Neuronal stem cell (in vitro differentiated cells): ENCODE measurements at regions not wholly inside any gene's neighbourhood (a gene's known extent, or its start where the extent isn't known, plus 50 kb on each side); places are given as distances from the start of the nearest gene placed in this dataset.

Source experiments
- DNase-seq: peaks from one replicate; pipeline ENCODE4 v3.0.0-alpha.2; 2013; ENCODE audit warnings: low spot score
- H2AFZ ChIP-seq: one replicate; pipeline ENCODE4 v1.6.1; 2013; ENCODE audit warnings: mild to moderate bottlenecking, low read length, inconsistent platforms
- H2AK5ac ChIP-seq: 2 replicates; pipeline ENCODE4 v1.6.1; 2013; ENCODE audit warnings: low read depth, mild to moderate bottlenecking, inconsistent platforms, low read length, moderate library complexity, mixed read lengths
- H2BK120ac ChIP-seq: 2 replicates; pipeline ENCODE4 v1.6.1; 2013; ENCODE audit warnings: low read depth, mild to moderate bottlenecking, inconsistent platforms, low read length, moderate library complexity, mixed read lengths
- H2BK12ac ChIP-seq: one replicate; pipeline ENCODE4 v1.6.1; 2013; ENCODE audit warnings: low read length, inconsistent platforms
- H2BK15ac ChIP-seq: 2 replicates; pipeline ENCODE4 v1.6.1; 2013; ENCODE audit warnings: mild to moderate bottlenecking, low read length, inconsistent platforms, mixed read lengths
- H2BK5ac ChIP-seq: one replicate; pipeline ENCODE4 v1.6.1; 2013; ENCODE audit warnings: inconsistent platforms, mild to moderate bottlenecking, low read length, moderate library complexity
- H3K14ac ChIP-seq: one replicate; pipeline ENCODE4 v1.6.1; 2013; ENCODE audit warnings: low read length, inconsistent platforms
- H3K18ac ChIP-seq: 2 replicates; pipeline ENCODE4 v1.6.1; 2013; ENCODE audit warnings: low read length, inconsistent platforms
- H3K23ac ChIP-seq: 2 replicates; pipeline ENCODE4 v1.6.1; 2013; ENCODE audit warnings: low read depth, mild to moderate bottlenecking, mixed read lengths, low read length, inconsistent platforms; ENCODE audit not compliant: poor library complexity
- H3K27ac ChIP-seq: replicated peaks from 3 replicates; pipeline ENCODE4 v1.5.1; 2013; ENCODE audit warnings: low read length, inconsistent platforms
- H3K27me3 ChIP-seq, 3 experiments: 2 replicates each; pipeline ENCODE4 v1.6.1; 2013; ENCODE audit warnings: low read length in 3 of 3, mild to moderate bottlenecking in 2 of 3, inconsistent platforms in 1 of 3, low read depth in 1 of 3, mixed read lengths in 1 of 3, moderate library complexity in 1 of 3; ENCODE audit not compliant: control insufficient read depth in 3 of 3, insufficient read depth in 3 of 3
- H3K36me3 ChIP-seq, 2 donors: replicated peaks in 1 of 2; 2 replicates each; pipeline ENCODE4 v1.6.1; 2013; ENCODE audit warnings: low read length in 2 of 2; ENCODE audit not compliant: control insufficient read depth in 2 of 2, insufficient read depth in 2 of 2
- H3K4ac ChIP-seq: 2 replicates; pipeline ENCODE4 v1.6.1; 2013; ENCODE audit warnings: inconsistent platforms, mild to moderate bottlenecking, low read length, moderate library complexity
- H3K4me1 ChIP-seq, 2 donors: 1 replicate in 1 of 2; 2 replicates in 1 of 2; pipeline ENCODE4 v1.6.1; 2013; ENCODE audit warnings: low read length in 2 of 2, low read depth in 1 of 2; ENCODE audit not compliant: control insufficient read depth in 2 of 2, insufficient read depth in 1 of 2
- H3K4me2 ChIP-seq: one replicate; pipeline ENCODE4 v1.6.1; 2013; ENCODE audit warnings: mild to moderate bottlenecking, low read length, inconsistent platforms; ENCODE audit not compliant: insufficient read depth, poor library complexity, severe bottlenecking
- H3K4me3 ChIP-seq, 2 donors: 2 replicates each; pipeline ENCODE4 v1.5.1; 2013; ENCODE audit warnings: low read length in 2 of 2, mild to moderate bottlenecking in 2 of 2, inconsistent platforms in 1 of 2, moderate library complexity in 1 of 2
- H3K79me1 ChIP-seq: one replicate; pipeline ENCODE4 v1.6.1; 2013; ENCODE audit warnings: low read depth, mild to moderate bottlenecking, inconsistent platforms, low read length, moderate library complexity
- H3K9ac ChIP-seq: one replicate; pipeline ENCODE4 v1.6.1; 2013; ENCODE audit warnings: mild to moderate bottlenecking, low read depth, low read length, inconsistent platforms; ENCODE audit not compliant: poor library complexity
- H3K9me3 ChIP-seq, 2 donors: replicated peaks in 1 of 2; 2 replicates each; pipeline versions ENCODE3 to v1.6.1; 2013; ENCODE audit warnings: low read length in 2 of 2, mild to moderate bottlenecking in 2 of 2, inconsistent platforms in 1 of 2, low read depth in 1 of 2, mixed read lengths in 1 of 2, moderate library complexity in 1 of 2; ENCODE audit not compliant: control insufficient read depth in 2 of 2, insufficient read depth in 1 of 2
- H4K8ac ChIP-seq: one replicate; pipeline ENCODE4 v1.6.1; 2013; ENCODE audit warnings: low read depth, mild to moderate bottlenecking, inconsistent platforms, low read length, moderate library complexity
- H4K91ac ChIP-seq: one replicate; pipeline ENCODE4 v1.6.1; 2013; ENCODE audit warnings: low read length, low read depth, mild to moderate bottlenecking, inconsistent platforms; ENCODE audit not compliant: poor library complexity
- WGBS, 2 donors: extraction: QIAGEN DNeasy Blood & Tissue Kit; methylation state at CpG; one replicate each; pipeline ENCODE4 v1.1.7; 2013; ENCODE audit warnings: missing lambda C conversion rate in 2 of 2, mixed read lengths in 1 of 2; ENCODE audit not compliant: insufficient read length in 2 of 2, insufficient replicate concordance in 1 of 2; ENCODE audit errors: extremely low coverage in 2 of 2; 5-methylcytosine and 5-hydroxymethylcytosine counted together

GRCh38 chr6:121592261-121592935 is 157.0 kb downstream of the GJA1 start:
- no peak overlapping the region for H3K4me2 ChIP-seq
- H4K91ac ChIP-seq: no peak overlapping the region
- H2AK5ac ChIP-seq: no peak overlapping the region

GRCh38 chr6:121593011-121593641 is 157.7 kb downstream of the GJA1 start:
- no peak overlapping the region for H4K91ac ChIP-seq
- H2BK12ac ChIP-seq: no peak overlapping the region
- no peak overlapping the region for H2BK15ac ChIP-seq
- no peak overlapping the region for H2BK5ac ChIP-seq
- H3K36me3 ChIP-seq: no peaks in the 10 kb centered on the region
- no peaks in the 10 kb centered on the region for H3K79me1 ChIP-seq
- no peaks in the 10 kb centered on the region for H3K27me3 ChIP-seq
- no peak overlapping the region for H3K4ac ChIP-seq
- no peak overlapping the region for H3K4me3 ChIP-seq
- no peak overlapping the region for H3K23ac ChIP-seq
- H3K9me3 ChIP-seq: peaks cover 0 to 1% of the 10 kb centered on the region in 2 donors
- no peak overlapping the region for H2BK120ac ChIP-seq
- H3K18ac ChIP-seq: no peak overlapping the region
- DNase-seq: no peak
- no peak overlapping the region for H3K27ac ChIP-seq
- peaks cover 0 to 2% of the 10 kb centered on the region in 2 donors for H3K4me1 ChIP-seq
- H2AFZ ChIP-seq: no peak overlapping the region
- WGBS, 2 donors: no CpG with 5 or more reads among the region's 3 CpGs
- no peak overlapping the region for H3K14ac ChIP-seq
- no peak overlapping the region for H3K9ac ChIP-seq
- no peak overlapping the region for H2AK5ac ChIP-seq
- H4K8ac ChIP-seq: no peak overlapping the region
- H3K4me2 ChIP-seq: no peak overlapping the region

More at GRCh38 chr6:121592261-121592935, 157.0 kb downstream of the GJA1 start:
- no peak overlapping the region for H3K27ac ChIP-seq
- no peak overlapping the region for H3K18ac ChIP-seq
- no peak overlapping the region for H3K4ac ChIP-seq
- no peak overlapping the region for H3K4me3 ChIP-seq
- no peak overlapping the region for H2BK120ac ChIP-seq
- H2BK12ac ChIP-seq: no peak overlapping the region
- H3K9me3 ChIP-seq: peaks cover 0 to 1% of the 10 kb centered on the region in 2 donors
- H2BK5ac ChIP-seq: no peak overlapping the region
- WGBS, 2 donors: no CpG with 5 or more reads among the region's 7 CpGs
- no peaks in the 10 kb centered on the region for H3K27me3 ChIP-seq
- no peaks in the 10 kb centered on the region for H3K79me1 ChIP-seq
- no peak overlapping the region for H4K8ac ChIP-seq
- no peak overlapping the region for H3K14ac ChIP-seq
- no peak overlapping the region for H3K9ac ChIP-seq
- no peak overlapping the region for H2BK15ac ChIP-seq
- no peak for DNase-seq
- H3K23ac ChIP-seq: no peak overlapping the region
- H3K36me3 ChIP-seq: no peaks in the 10 kb centered on the region
- H2AFZ ChIP-seq: no peak overlapping the region
- H3K4me1 ChIP-seq: peaks cover 0 to 2% of the 10 kb centered on the region in 2 donors

GRCh38 chr6:121594053-121594452 is 158.6 kb downstream of the GJA1 start:
- peaks cover 0 to 2% of the 10 kb centered on the region in 2 donors for H3K4me1 ChIP-seq
- H3K23ac ChIP-seq: no peak overlapping the region
- no peak overlapping the region for H3K27ac ChIP-seq
- no peak overlapping the region for H4K8ac ChIP-seq
- WGBS, 2 donors: no CpG with 5 or more reads among the region's 3 CpGs
- no peaks in the 10 kb centered on the region for H3K27me3 ChIP-seq
- no peak overlapping the region for H2BK5ac ChIP-seq
- H3K4me3 ChIP-seq: no peak overlapping the region
- no peak overlapping the region for H2AFZ ChIP-seq
- no peak overlapping the region for H2AK5ac ChIP-seq
- no peaks in the 10 kb centered on the region for H3K79me1 ChIP-seq
- no peak overlapping the region for H3K18ac ChIP-seq
- DNase-seq: no peak
- H3K4ac ChIP-seq: no peak overlapping the region
- no peaks in the 10 kb centered on the region for H3K36me3 ChIP-seq
- H3K4me2 ChIP-seq: no peak overlapping the region
- H2BK15ac ChIP-seq: no peak overlapping the region
- peaks cover 0 to 1% of the 10 kb centered on the region in 2 donors for H3K9me3 ChIP-seq
- H2BK12ac ChIP-seq: no peak overlapping the region
- H3K9ac ChIP-seq: no peak overlapping the region
- no peak overlapping the region for H3K14ac ChIP-seq
- no peak overlapping the region for H2BK120ac ChIP-seq
- no peak overlapping the region for H4K91ac ChIP-seq

GRCh38 chr6:121595646-121596045 is 160.2 kb downstream of the GJA1 start:
- Histone ChIP-seq H3K9ac (no peak overlapping the region), H3K9me3 (peaks cover 0 to 1% of the 10 kb centered on the region in 2 donors), H3K18ac (no peak overlapping the region), H3K23ac (no peak overlapping the region), H3K36me3 (no peaks in the 10 kb centered on the region), H2BK120ac (no peak overlapping the region), H3K4me1 (peaks cover 0 to 2% of the 10 kb centered on the region in 2 donors), H3K4me2 (no peak overlapping the region), H2AFZ (no peak overlapping the region), H4K91ac (no peak overlapping the region), H3K4me3 (no peak overlapping the region), H3K79me1 (no peaks in the 10 kb centered on the region), H3K14ac (no peak overlapping the region), H2AK5ac (no peak overlapping the region), H2BK12ac (no peak overlapping the region), H2BK15ac (no peak overlapping the region), H3K27me3 (no peaks in the 10 kb centered on the region), H3K27ac (no peak overlapping the region), H2BK5ac (no peak overlapping the region), H3K4ac (no peak overlapping the region), H4K8ac (no peak overlapping the region)
- DNase-seq: no peak
- WGBS, 2 donors: no CpG with 5 or more reads among the region's 1 CpG
